Left ventricle myocardium superior (tissue), 1 donor: ENCODE measurements at regions not wholly inside any gene's neighbourhood (a gene's known extent, or its start where the extent isn't known, plus 50 kb on each side); places are given as distances from the start of the nearest gene placed in this dataset.

Source experiments
- ATAC-seq: fragments of 200-7000 bp; cut with Tn5 transposase; one replicate; pipeline ENCODE4 v1.9.1; 2020; ENCODE audit warnings: mild to moderate bottlenecking, moderate library complexity
- DNase-seq: peaks from one replicate; pipeline ENCODE4 v3.0.0-alpha.2; 2020
- intact Hi-C: fragments of 100-400 bp; cut with micrococcal nuclease; formaldehyde crosslinking; loops from one replicate; pipeline ENCODE4 v1.11.0; 2022
- donor health status: DM: no; HTN: yes; CAD: no; lungs with severe emphysema.

GRCh38 chr5:158082696-158083287, 223.8 kb upstream of the CLINT1 start:
- ATAC-seq: no peak
- intact Hi-C loops: loop anchor here (10.0 kb wide), 1 partner anchor 1042 kb away; no protein-coding TSS in a partner anchor
- DNase-seq: no peak

GRCh38 chr5:158080112-158080511, 221.2 kb upstream of the CLINT1 start:
- intact Hi-C loops: loop anchor here (10.0 kb wide), 1 partner anchor 1045 kb away; no protein-coding TSS in a partner anchor
- DNase-seq (no peak), ATAC-seq (no peak)

GRCh38 chr5:158079097-158079496, 220.2 kb upstream of the CLINT1 start:
- DNase-seq (no peak), ATAC-seq (no peak)
- intact Hi-C loops: no loop called here

GRCh38 chr5:158074992-158075769, 216.2 kb upstream of the CLINT1 start:
- peak; percentile 88 for ATAC-seq
- intact Hi-C loops: no loop called here

GRCh38 chr5:158074597-158074991, 215.6 kb upstream of the CLINT1 start:
- intact Hi-C loops: no loop called here
- DNase-seq (no peak), ATAC-seq (no peak)

More at GRCh38 chr5:158074992-158075769, 216.2 kb upstream of the CLINT1 start:
- peak; percentile 56 for DNase-seq

DNA sequence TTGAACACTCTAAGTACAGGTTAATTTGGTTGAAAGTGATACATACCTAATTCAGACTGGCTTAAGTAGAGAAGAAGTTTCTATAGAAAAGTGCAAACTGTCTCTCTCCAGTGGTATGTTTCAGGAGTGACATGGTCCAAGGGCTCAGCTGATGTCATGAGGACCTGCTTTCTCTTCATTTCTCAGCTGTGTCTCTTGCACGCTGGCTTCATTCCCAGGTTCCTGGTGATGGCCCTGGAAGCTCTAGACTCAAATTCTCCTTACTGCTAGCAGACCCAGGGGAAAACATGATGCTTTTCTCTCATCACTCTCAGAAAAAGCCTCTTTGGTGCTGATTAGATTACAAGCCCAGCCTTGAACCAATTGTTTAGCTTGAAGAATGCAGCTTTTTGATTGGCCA, 211.9 kb upstream of the CLINT1 start:
- intact Hi-C loops: no loop called here
- DNase-seq (no peak), ATAC-seq (peak; percentile 55)

GRCh38 chr5:158069838-158070237, 210.9 kb upstream of the CLINT1 start:
- intact Hi-C loops: no loop called here
- peak; percentile 51 for ATAC-seq

DNA sequence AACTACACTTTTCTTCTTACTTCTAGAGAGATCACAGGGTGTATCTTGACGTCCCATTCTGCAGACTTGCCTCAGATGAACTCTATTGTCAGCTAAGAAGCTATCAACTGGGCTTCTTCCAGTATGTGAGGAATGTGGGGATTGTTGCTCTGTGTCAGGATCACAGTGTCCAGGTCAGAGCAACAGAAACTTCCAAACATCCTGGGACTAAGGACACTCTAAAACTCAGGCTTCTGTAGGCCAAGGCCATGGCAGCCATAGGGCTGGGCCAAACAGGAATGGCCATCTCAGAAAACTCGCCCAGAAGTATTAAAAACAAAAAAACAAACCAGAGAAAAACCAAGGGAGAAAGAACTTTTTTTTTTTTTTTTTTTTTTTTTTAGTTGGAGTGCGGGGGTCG, 210.0 kb upstream of the CLINT1 start:
- intact Hi-C loops: no loop called here
- no peak for DNase-seq
- ATAC-seq: peak; percentile 74

More at GRCh38 chr5:158069838-158070237, 210.9 kb upstream of the CLINT1 start:
- no peak for DNase-seq

DNA sequence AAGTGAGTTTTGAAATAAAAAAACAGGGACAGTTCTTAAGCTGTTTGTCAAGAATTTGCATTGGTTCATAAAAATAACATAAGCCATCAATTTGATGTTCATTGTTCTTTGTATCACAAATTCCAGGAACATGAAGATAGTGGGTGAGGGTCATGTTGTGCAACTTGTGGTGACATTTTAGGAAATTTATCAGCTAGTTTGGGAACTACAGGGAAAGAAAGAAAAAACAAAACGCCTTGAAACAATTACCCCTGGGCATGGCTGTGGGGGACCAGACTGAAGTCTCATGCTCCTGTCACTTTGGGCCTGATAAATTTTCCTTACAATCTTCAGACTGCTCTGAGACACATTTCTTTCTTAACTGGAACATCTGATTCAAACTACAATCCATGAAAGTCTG, 207.1 kb upstream of the CLINT1 start:
- ATAC-seq (no peak), DNase-seq (no peak)
- intact Hi-C loops: no loop called here

- intact Hi-C loops: no loop called here
- ATAC-seq (no peak), DNase-seq (no peak)
Observed at GRCh38 chr5:158064334-158065123, 205.6 kb upstream of the CLINT1 start.

GRCh38 chr5:158063052-158063451, 204.1 kb upstream of the CLINT1 start:
- ATAC-seq: no peak

DNA sequence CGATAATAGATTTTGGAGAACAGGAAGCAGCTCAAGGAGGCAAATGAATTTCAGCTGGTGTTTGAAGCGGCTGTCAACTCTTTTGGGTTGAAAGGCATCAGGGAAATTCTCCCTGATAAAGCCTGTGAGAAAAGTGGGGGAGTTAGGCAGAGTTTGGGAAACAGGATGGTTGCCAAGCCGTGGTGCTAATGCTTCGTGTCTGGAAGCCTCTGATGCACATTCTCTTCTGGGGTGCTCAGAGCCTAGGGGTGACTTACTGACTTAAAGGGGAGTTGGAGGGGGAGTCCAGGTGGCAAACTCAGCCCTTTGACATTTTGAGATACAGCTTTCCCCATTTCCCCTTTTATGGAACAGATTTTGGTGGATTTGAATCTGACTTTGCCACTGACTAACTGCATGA, 202.5 kb upstream of the CLINT1 start:
- intact Hi-C loops: no loop called here
- no peak for DNase-seq
- no peak for ATAC-seq

More at GRCh38 chr5:158063052-158063451, 204.1 kb upstream of the CLINT1 start:
- DNase-seq: no peak
- intact Hi-C loops: no loop called here

GRCh38 chr5:158060212-158060611, 201.3 kb upstream of the CLINT1 start:
- ATAC-seq: no peak
- intact Hi-C loops: no loop called here
- DNase-seq: no peak

- intact Hi-C loops: no loop called here
- ATAC-seq (no peak), DNase-seq (no peak)
Observed at GRCh38 chr5:158058208-158059120, 199.5 kb upstream of the CLINT1 start.

- intact Hi-C loops: no loop called here
- DNase-seq (no peak), ATAC-seq (no peak)
Observed at GRCh38 chr5:158056130-158056825, 197.3 kb upstream of the CLINT1 start.

DNA sequence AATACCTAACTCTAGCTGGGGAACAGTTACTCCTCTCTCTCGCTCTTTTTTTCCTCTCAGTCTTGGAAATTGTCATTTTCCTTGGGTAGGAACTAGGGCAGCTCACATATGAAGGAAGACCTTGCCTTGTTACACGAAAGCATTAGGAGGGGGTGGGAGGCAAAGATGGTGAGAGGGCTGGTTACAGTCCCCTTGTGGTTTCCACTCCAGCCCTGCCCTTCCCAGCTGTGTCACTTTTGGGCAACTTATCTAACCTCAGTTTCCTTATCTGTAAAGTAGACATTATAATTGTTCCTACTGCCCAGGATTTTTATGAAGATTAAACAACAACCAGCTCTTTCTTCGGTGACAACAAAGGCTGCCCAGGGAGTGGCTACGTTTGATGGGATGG, 196.2 kb upstream of the CLINT1 start:
- no peak for DNase-seq
- intact Hi-C loops: no loop called here
- no peak for ATAC-seq

DNA sequence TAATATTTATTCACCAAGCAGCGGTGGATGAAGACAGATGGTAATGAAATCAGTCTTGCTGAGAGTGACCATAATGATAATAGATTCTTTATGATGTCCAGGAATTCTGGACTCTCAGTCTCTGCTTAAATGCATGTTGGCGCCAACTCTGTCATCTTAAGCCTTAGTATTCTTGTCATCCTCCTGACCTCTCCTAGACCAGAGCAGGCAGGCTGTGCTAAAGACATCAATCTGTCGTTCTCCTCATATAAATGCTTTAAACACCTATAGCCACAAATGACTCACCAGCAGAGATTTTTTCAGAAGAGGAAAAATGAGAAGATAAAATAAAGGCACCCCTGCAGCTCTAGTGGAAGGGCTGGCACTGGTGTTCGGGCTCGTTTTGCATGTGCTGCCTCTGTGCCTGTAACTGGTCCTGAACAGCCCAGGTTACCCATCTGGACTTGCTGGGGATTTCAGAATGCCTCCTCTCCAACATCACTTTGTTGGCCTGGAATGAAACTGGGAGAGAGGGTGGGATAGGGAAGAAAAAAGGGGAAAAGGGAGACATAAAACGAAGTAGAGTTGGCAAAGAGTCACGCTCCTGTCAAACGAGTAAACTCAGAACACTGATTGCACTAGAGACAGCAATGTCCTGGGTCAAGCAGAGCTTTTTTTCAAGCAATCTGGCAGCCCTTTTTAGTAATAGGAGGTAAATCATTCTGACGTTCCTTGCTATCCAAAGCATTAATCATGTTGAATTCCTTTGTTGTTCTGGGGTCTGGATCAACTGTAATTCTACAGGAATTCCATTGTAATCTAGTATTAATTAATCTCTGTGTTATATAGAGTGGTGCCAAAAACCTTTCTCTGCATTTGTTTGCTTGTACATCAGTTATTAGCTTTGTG, 195.5 kb upstream of the CLINT1 start:
- DNase-seq (no peak), ATAC-seq (no peak)
- intact Hi-C loops: no loop called here

- intact Hi-C loops: no loop called here
- ATAC-seq: no peak
Observed at GRCh38 chr5:158051036-158051435, 192.1 kb upstream of the CLINT1 start.

More at GRCh38 chr5:158051036-158051435, 192.1 kb upstream of the CLINT1 start:
- no peak for DNase-seq
